Small intestine (tissue), 7 donors: ENCODE measurements at regions not wholly inside any gene's neighbourhood (a gene's known extent, or its start where the extent isn't known, plus 50 kb on each side); places are given as distances from the start of the nearest gene placed in this dataset.

Experiments
- DNase-seq, 2 donors: peaks; one replicate each; pipeline versions ENCODE4 v3.0.0 to v3.0.0-alpha.2; 2013
- FAIRE-seq: peaks from 2 replicates; lab custom pipeline; 2012; peaks lifted over from hg19 to GRCh38; lab: Jason Lieb, UNC
- H3K27ac ChIP-seq, 3 donors: one replicate each; pipeline ENCODE4 v1.5.1; 2013; ENCODE audit warnings: low read length in 2 of 3, mild to moderate bottlenecking in 2 of 3, control low read depth in 1 of 3, inconsistent platforms in 1 of 3, low read depth in 1 of 3, moderate library complexity in 1 of 3
- H3K27me3 ChIP-seq, 3 donors: one replicate each; pipeline ENCODE4 v1.6.1; 2013; ENCODE audit warnings: low read length in 3 of 3, inconsistent platforms in 1 of 3; ENCODE audit not compliant: control insufficient read depth in 3 of 3, insufficient read depth in 3 of 3
- H3K36me3 ChIP-seq, 3 donors: one replicate each; pipeline ENCODE4 v1.6.1; 2013; ENCODE audit warnings: low read length in 3 of 3, inconsistent platforms in 1 of 3, low read depth in 1 of 3, mild to moderate bottlenecking in 1 of 3, moderate library complexity in 1 of 3; ENCODE audit not compliant: control insufficient read depth in 3 of 3, insufficient read depth in 2 of 3
- H3K4me1 ChIP-seq, 3 donors: one replicate each; pipeline ENCODE4 v1.6.1; 2013; ENCODE audit warnings: low read length in 2 of 3, inconsistent platforms in 1 of 3, low read depth in 1 of 3, mild to moderate bottlenecking in 1 of 3, moderate library complexity in 1 of 3; ENCODE audit not compliant: control insufficient read depth in 3 of 3, insufficient read depth in 2 of 3
- H3K4me3 ChIP-seq, 3 donors: one replicate each; pipeline ENCODE4 v1.5.1; 2013; ENCODE audit warnings: low read length in 3 of 3, control low read depth in 1 of 3, inconsistent platforms in 1 of 3, low read depth in 1 of 3, mild to moderate bottlenecking in 1 of 3, moderate library complexity in 1 of 3
- H3K9me3 ChIP-seq, 2 donors: one replicate each; pipeline ENCODE4 v1.6.1; 2013; ENCODE audit warnings: low read depth in 1 of 2, low read length in 1 of 2; ENCODE audit not compliant: control insufficient read depth in 2 of 2, insufficient read depth in 1 of 2
- WGBS, 3 donors: extraction: QIAGEN DNeasy Blood & Tissue Kit; methylation state at CpG; one replicate each; pipeline ENCODE4 v1.1.7; 2013; 5-methylcytosine and 5-hydroxymethylcytosine counted together
- donor health status: healthy with polysubstance abuse.
- donor health status: control.
- donor health status: control.
- donor health status: Bipolar disorder and iron deficiency.
- donor health status: healthy.

- Histone ChIP-seq H3K9me3 (peaks cover 0 to 1% of the 10 kb centered on the region in 2 donors), H3K4me1 (no peaks in the 10 kb centered on the region), H3K27ac (no peak overlapping the region), H3K27me3 (no peaks in the 10 kb centered on the region), H3K36me3 (no peaks in the 10 kb centered on the region), H3K4me3 (no peak overlapping the region)
- WGBS, 3 donors: 72 to 92% (median 83%) methylated on average over 3 of the region's 3 CpGs
- FAIRE-seq (no peak), DNase-seq (no peak)
Observed at GRCh38 chrX:39834600-39834999, 263.2 kb downstream of the BCOR start.

GRCh38 chrX:39835241-39835640, 262.5 kb downstream of the BCOR start:
- no peak for FAIRE-seq

GRCh38 chrX:39835776-39836175, 262.0 kb downstream of the BCOR start:
- 87 to 96% (median 88%) methylated on average over 1 of the region's 1 CpG for WGBS, 3 donors
- H3K36me3 ChIP-seq: no peaks in the 10 kb centered on the region
- DNase-seq: no peak
- no peak overlapping the region for H3K27ac ChIP-seq
- H3K4me3 ChIP-seq: no peak overlapping the region
- H3K9me3 ChIP-seq: no peaks in the 10 kb centered on the region
- H3K4me1 ChIP-seq: no peaks in the 10 kb centered on the region
- FAIRE-seq: no peak
- H3K27me3 ChIP-seq: peaks cover 0 to under 1% (median 0%) of the 10 kb centered on the region in 3 donors

More at GRCh38 chrX:39835241-39835640, 262.5 kb downstream of the BCOR start:
- H3K36me3 ChIP-seq: no peaks in the 10 kb centered on the region
- H3K27me3 ChIP-seq: no peaks in the 10 kb centered on the region
- no peak overlapping the region for H3K4me3 ChIP-seq
- DNase-seq: no peak
- no peaks in the 10 kb centered on the region for H3K9me3 ChIP-seq
- no peaks in the 10 kb centered on the region for H3K4me1 ChIP-seq
- no peak overlapping the region for H3K27ac ChIP-seq
- 92 to 97% (median 97%) methylated on average over 5 of the region's 5 CpGs for WGBS, 3 donors

- no peak for DNase-seq
- H3K4me1 ChIP-seq: no peaks in the 10 kb centered on the region
- no peaks in the 10 kb centered on the region for H3K9me3 ChIP-seq
- FAIRE-seq: no peak
- WGBS, 3 donors: 35 to 62% (median 59%) methylated on average over 8 of the region's 8 CpGs
- H3K27me3 ChIP-seq: peaks cover 0 to 2% (median 0%) of the 10 kb centered on the region in 3 donors
- H3K27ac ChIP-seq: no peak overlapping the region
- H3K36me3 ChIP-seq: no peaks in the 10 kb centered on the region
- no peak overlapping the region for H3K4me3 ChIP-seq
Observed at GRCh38 chrX:39836802-39837420, 260.8 kb downstream of the BCOR start.

GRCh38 chrX:39837688-39838087, 260.1 kb downstream of the BCOR start:
- Histone ChIP-seq H3K4me1 (no peaks in the 10 kb centered on the region), H3K4me3 (no peak overlapping the region), H3K36me3 (no peaks in the 10 kb centered on the region), H3K27me3 (peaks cover 0 to 2% (median 0%) of the 10 kb centered on the region in 3 donors), H3K27ac (no peak overlapping the region), H3K9me3 (no peaks in the 10 kb centered on the region)
- FAIRE-seq (no peak), DNase-seq (no peak)
- 83 to 93% (median 87%) methylated on average over 2 of the region's 2 CpGs for WGBS, 3 donors

GRCh38 chrX:39839371-39839770, 258.4 kb downstream of the BCOR start:
- no peak overlapping the region for H3K27ac ChIP-seq
- FAIRE-seq (no peak), DNase-seq (no peak)
- no peaks in the 10 kb centered on the region for H3K4me1 ChIP-seq
- H3K9me3 ChIP-seq: no peaks in the 10 kb centered on the region
- 49 to 73% (median 54%) methylated on average over 6 of the region's 6 CpGs for WGBS, 3 donors
- H3K27me3 ChIP-seq: peaks cover 0 to 2% (median 0%) of the 10 kb centered on the region in 3 donors
- no peak overlapping the region for H3K4me3 ChIP-seq
- H3K36me3 ChIP-seq: no peaks in the 10 kb centered on the region

- WGBS, 3 donors: 93 to 95% (median 94%) methylated on average over 6 to 14 of the region's 14 CpGs
- no peak for FAIRE-seq
- H3K4me1 ChIP-seq: no peaks in the 10 kb centered on the region
Observed at GRCh38 chrX:39840133-39840532, 257.6 kb downstream of the BCOR start.

GRCh38 chrX:39840581-39841093, 257.1 kb downstream of the BCOR start:
- Histone ChIP-seq H3K27ac (no peak overlapping the region), H3K27me3 (peaks cover 0 to 2% (median 0%) of the 10 kb centered on the region in 3 donors), H3K9me3 (no peaks in the 10 kb centered on the region), H3K36me3 (no peaks in the 10 kb centered on the region), H3K4me3 (no peak overlapping the region), H3K4me1 (no peaks in the 10 kb centered on the region)
- WGBS, 3 donors: 88 to 95% (median 93%) methylated on average over 20 of the region's 20 CpGs
- FAIRE-seq (no peak), DNase-seq (no peak)

More at GRCh38 chrX:39840133-39840532, 257.6 kb downstream of the BCOR start:
- no peak overlapping the region for H3K4me3 ChIP-seq
- DNase-seq: no peak
- no peak overlapping the region for H3K27ac ChIP-seq
- H3K36me3 ChIP-seq: no peaks in the 10 kb centered on the region
- H3K9me3 ChIP-seq: no peaks in the 10 kb centered on the region
- peaks cover 0 to 2% (median 0%) of the 10 kb centered on the region in 3 donors for H3K27me3 ChIP-seq
